ENCODE measurements at regions not wholly inside any gene's neighbourhood (a gene's known extent, or its start where the extent isn't known, plus 50 kb on each side); places are given as distances from the start of the nearest gene placed in this dataset.

DNA sequence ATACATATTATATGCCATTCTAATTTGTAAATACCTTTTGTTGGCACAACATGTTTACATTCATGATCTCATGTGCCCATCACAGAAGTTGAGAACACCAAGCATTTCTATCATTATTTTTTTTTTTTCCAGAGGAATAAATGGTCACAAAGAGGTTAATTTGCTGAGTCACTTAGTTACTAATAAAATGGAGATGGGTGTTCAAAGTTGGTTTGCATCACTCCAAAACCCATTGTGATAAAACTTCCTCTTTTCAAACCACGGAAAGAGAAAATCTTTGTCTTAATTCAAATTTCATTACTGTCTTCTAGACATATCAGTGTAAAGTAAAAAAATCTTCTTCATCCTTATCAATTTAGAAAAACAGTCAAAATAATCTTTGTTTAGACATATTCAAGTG, 636.8 kb upstream of the CCDC179 start:
- TF ChIP-seq, protein P1, sequence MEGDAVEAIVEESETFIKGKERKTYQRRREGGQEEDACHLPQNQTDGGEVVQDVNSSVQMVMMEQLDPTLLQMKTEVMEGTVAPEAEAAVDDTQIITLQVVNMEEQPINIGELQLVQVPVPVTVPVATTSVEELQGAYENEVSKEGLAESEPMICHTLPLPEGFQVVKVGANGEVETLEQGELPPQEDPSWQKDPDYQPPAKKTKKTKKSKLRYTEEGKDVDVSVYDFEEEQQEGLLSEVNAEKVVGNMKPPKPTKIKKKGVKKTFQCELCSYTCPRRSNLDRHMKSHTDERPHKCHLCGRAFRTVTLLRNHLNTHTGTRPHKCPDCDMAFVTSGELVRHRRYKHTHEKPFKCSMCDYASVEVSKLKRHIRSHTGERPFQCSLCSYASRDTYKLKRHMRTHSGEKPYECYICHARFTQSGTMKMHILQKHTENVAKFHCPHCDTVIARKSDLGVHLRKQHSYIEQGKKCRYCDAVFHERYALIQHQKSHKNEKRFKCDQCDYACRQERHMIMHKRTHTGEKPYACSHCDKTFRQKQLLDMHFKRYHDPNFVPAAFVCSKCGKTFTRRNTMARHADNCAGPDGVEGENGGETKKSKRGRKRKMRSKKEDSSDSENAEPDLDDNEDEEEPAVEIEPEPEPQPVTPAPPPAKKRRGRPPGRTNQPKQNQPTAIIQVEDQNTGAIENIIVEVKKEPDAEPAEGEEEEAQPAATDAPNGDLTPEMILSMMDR (IDR thresholded peaks at IDR 0.05; ENCODE audit: insufficient read depth, missing control alignments) = no peak
- DNase-seq (ENCODE audit: insufficient read length, low spot score) (no peak), FAIRE-seq (no peak)

DNA sequence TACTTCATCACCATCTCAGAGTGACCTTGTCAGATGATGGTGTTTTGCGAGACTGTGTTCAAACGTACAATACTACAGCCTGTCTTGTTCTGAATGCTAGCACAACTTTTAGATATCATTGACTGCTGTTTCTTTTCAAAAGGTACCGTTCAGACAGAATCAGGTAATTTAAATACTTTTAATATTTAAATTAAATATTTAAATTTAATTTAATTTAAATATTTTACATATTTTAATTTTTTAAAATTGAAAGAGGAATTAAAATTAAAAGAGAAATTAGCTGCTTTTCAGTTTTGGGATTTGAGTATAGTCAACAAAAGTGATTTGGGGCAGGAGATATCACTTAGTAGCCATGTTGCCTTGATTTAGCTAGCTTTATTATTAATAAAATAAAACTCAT, 642.1 kb upstream of the CCDC179 start:
- DNase-seq (ENCODE audit: insufficient read length, low spot score) (no peak), FAIRE-seq (no peak)
- TF ChIP-seq, protein P1 (IDR thresholded peaks at IDR 0.05; ENCODE audit: insufficient read depth, missing control alignments) = no peak

DNA sequence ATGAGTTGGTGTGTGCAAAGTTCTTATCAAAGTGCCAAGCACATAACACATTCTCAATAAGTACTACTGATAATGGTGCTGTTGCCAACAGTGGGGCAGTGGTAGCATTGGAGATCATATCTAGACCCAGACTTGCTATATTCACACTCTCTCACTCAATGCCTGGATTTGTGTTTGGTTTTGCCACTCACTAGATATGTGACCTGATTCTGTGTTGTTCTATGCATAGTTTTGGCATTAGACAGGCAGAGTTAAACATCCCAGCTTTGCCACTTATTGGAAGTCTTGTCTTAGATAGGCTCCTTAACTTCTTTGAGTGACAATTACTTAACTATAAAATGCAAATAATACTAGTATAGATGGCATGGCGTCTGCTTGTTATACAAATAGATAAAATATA, 642.6 kb upstream of the CCDC179 start:
- DNase-seq (ENCODE audit: insufficient read length, low spot score) (no peak), FAIRE-seq (no peak)
- TF ChIP-seq, protein P1 (IDR thresholded peaks at IDR 0.05; ENCODE audit: insufficient read depth, missing control alignments) = no peak

DNA sequence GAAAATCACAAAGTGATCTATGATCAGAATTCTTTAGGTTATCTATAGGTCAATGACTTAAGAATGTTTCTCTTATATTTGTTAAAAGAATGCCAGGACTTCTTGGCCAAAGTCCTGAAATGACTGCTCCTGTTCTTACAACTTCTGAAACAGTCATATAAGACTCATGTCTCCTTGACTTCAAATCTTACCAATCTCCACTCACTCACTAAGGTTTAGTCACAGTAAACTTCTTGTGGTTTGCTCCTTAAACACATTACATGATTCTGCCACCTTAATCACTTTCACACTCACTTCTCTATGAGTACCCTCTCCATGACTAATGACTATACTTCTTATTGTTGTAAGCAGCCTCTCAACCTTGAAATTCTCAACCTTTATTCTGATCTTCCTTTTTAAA, 648.7 kb upstream of the CCDC179 start:
- FAIRE-seq (no peak), DNase-seq (ENCODE audit: insufficient read length, low spot score) (no peak)
- TF ChIP-seq, protein P1 (IDR thresholded peaks at IDR 0.05; ENCODE audit: insufficient read depth, missing control alignments) = no peak

DNA sequence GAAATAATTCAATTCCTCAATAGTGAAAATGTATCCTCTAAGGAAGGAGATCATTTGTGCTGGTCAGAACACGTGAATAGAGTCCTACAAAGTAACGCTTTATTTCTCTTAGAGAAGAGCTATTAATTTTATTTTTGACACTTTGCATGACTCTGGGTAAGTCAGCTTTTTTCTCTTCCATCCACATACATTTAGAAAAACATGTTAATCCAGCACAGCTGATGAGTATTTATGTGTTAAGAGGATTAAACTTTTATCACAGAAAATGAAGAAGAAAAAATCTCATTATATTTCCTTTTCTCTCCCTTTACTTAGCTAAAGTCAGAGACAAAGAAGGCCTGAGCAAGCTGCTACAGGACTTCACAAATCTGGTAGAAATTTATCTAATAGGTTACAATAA, 649.5 kb upstream of the CCDC179 start:
- DNase-seq (ENCODE audit: insufficient read length, low spot score) = no peak
- FAIRE-seq = peak; percentile 21
- TF ChIP-seq, protein P1 (IDR thresholded peaks at IDR 0.05; ENCODE audit: insufficient read depth, missing control alignments) = no peak

DNA sequence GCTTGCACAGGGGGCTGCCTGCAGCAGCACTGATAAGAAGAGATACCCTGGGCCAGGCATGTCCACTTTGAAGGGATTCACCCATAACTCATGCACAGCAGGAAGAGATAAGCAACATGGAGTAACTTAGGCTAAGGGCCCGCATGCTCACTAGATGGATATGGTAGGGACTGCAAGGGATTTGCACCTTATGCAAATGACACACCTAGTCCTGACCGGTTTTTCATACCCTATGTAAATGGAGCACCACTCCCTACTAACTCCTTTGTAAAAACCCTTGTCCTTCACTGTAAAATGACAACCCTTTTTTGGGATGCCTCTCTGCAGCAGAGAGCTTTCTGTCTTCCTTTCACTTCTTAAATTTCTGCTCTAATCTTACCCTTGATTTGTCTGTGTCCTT, 658.9 kb upstream of the CCDC179 start:
- FAIRE-seq (no peak), DNase-seq (ENCODE audit: insufficient read length, low spot score) (no peak)
- TF ChIP-seq, protein P1 (IDR thresholded peaks at IDR 0.05; ENCODE audit: insufficient read depth, missing control alignments) = no peak

DNA sequence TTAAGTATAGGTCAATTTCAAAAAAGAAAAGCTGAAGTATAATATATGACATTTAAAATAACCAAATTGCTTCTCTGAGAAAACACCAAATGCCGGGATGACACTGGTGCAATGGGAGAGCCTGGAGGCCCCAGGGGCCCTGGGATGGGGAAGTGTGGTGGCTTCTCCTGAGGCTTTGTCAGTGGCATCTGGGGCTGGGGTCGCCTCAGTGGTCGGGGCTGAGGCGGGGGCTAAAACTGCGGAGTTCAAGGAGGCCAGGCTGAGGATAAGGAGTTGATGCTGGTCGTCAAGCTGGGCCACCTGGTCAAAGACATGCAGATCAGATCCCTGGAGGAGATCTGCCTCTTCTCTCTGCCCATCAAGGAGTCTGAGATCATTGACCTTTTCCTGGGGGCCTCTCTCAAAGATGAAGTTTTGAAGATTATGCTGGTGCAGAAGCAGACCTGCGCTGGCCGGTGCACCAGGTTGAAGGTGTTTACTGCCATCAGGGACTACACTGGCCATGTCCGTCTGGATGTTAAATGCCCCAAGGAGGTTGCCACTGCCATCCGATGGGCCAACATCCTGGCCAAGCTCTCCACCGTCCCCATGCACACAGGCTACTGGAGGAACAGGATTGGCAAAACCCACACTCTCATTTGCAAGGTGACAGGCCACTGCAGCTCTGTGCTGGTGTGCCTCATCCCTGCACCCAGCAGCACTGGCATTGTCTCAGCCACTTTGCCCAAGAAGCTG, 660.1 kb upstream of the CCDC179 start:
- TF ChIP-seq, protein P1 (IDR thresholded peaks at IDR 0.05; ENCODE audit: insufficient read depth, missing control alignments) = no peak

More for the DNA sequence above, 660.1 kb upstream of the CCDC179 start:
- DNase-seq (ENCODE audit: insufficient read length, low spot score) = no peak
- no peak for FAIRE-seq

Data from D721Med (cell line).